Activated T-helper 17 cell treated with anti-CD3 and anti-CD28 coated beads, Interleukin-2, amount 50 U/mL, for 72 hours (primary cell): ENCODE measurements at regions not wholly inside any gene's neighbourhood (a gene's known extent, or its start where the extent isn't known, plus 50 kb on each side); places are given as distances from the start of the nearest gene placed in this dataset.

ENCODE experiments used
- ATAC-seq: fragments of 150-1000 bp; cut with Tn5 transposase; replicated peaks from 2 replicates; pipeline ENCODE4 v1.10.0; 2021; ENCODE audit warnings: mild to moderate bottlenecking, moderate library complexity
- H3K27ac Mint-ChIP-seq: one replicate; pipeline ENCODE4 v1.8.0; 2022; ENCODE audit warnings: mixed read lengths
- H3K27me3 Mint-ChIP-seq: one replicate; pipeline ENCODE4 v1.8.0; 2022; ENCODE audit warnings: mixed read lengths
- H3K36me3 Mint-ChIP-seq: one replicate; pipeline ENCODE4 v1.8.0; 2022; ENCODE audit warnings: low read depth, mild to moderate bottlenecking, mixed read lengths
- H3K4me1 Mint-ChIP-seq: one replicate; pipeline ENCODE4 v1.8.0; 2022; ENCODE audit warnings: mixed read lengths
- H3K4me3 Mint-ChIP-seq: one replicate; pipeline ENCODE4 v1.8.0; 2022; ENCODE audit warnings: mild to moderate bottlenecking, mixed read lengths
- H3K9me3 Mint-ChIP-seq: one replicate; pipeline ENCODE4 v1.8.0; 2022; ENCODE audit warnings: mixed read lengths

DNA sequence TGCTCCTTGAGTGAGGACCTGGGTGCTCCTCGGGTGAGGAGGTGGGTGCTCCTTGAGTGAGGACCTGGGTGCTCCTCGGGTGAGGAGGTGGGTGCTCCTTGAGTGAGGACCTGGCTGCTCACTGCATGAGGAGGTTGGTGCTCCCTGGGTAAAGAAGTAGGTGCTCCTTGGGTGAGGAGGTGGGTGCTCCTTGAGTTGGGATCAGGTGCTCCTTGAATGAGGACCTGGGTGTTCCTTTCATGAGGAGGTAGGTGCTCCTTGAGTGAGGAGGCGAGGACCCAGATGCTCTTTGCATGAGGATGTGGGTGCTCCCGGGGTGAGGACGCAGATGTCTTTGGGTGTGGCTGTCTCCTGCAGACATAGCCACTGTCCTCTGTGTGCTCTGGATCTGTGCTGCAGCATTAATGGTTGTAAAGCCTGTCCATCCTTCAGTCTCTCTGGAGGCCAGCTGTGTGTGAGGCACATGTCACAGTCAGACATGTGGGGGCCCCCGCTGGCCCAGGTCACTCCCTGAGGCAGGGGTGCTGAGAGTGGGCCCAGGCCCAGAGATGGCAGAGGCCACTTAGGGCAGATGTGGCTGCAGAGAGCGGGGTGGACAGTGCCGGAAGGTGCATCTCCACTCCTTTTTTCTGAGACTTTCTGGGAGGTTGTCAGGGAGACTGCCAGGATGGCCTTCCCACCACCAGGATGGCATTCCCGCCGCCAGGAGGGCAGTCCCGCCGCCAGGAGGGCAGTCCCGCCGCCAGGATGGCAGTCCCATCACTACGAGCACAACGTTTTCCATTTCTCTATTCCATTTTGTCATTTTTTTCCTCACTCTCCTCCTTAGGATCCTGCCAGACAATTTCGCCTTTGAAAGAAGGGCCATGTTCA, 101.8 kb downstream of the HMX1 start:
- ATAC-seq, result no peak
- H3K36me3 Mint-ChIP-seq, result no peaks in the 10 kb centered on the region
- H3K27me3 Mint-ChIP-seq, result no peaks in the 10 kb centered on the region
- no peaks in the 10 kb centered on the region for H3K4me1 Mint-ChIP-seq
- H3K4me3 Mint-ChIP-seq, result no peak overlapping the region
- H3K9me3 Mint-ChIP-seq, result no peaks in the 10 kb centered on the region
- H3K27ac Mint-ChIP-seq, result no peak overlapping the region

DNA sequence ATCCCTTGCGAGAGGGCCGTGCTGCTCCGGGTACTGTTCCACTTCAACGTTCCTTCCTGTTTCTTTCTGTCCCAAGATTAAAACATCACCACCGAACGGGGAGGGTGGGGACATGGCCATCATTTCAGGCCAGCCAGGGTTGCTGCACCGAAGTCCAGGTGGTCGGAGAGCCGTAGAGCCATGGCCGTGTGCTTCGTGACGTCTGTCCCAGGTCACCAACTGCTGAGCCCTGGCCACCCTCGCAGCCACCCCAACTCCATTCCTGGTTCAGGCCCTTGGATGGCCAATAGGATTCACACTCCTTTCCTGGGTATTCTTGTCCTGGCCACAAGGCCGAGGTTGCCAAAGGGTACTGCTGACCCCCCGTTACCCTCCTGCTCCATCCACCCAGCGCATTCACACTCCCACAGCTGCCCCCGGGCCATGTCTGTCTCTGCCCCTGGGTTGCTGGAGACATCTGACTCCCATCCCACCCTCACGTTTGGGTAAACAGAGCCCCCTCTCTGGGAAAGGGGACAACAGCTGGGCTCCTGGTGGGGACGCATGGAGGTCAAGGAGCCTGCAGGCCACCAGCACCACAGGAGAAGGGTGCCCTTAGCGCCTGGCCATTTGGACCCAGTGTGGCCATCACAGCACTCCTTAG, 103.2 kb downstream of the HMX1 start:
- no peak overlapping the region for H3K4me3 Mint-ChIP-seq
- no peaks in the 10 kb centered on the region for H3K4me1 Mint-ChIP-seq
- H3K27ac Mint-ChIP-seq, result no peak overlapping the region
- ATAC-seq, result no peak
- no peaks in the 10 kb centered on the region for H3K36me3 Mint-ChIP-seq
- no peaks in the 10 kb centered on the region for H3K27me3 Mint-ChIP-seq
- H3K9me3 Mint-ChIP-seq, result no peaks in the 10 kb centered on the region

DNA sequence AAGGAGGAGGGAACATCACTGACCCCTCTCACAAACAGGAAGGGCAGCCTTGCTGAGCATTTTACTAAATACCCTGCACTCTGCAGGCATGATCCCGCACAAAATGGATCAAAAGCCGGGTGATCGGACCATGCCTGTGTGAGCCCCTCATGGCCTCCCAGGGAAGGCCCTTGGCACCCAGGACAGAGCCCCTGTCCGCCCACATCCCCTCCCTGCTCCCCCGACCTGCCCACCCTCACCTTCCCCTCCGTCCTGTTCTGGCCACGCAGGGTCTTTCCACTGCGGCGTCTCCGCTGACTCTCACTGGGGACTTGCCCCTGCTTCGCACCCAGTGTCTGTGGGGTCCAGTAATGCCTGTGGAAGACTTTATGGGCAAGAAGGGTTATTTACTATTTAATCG, 105.0 kb downstream of the HMX1 start:
- no peak for ATAC-seq
- H3K36me3 Mint-ChIP-seq, result no peaks in the 10 kb centered on the region

DNA sequence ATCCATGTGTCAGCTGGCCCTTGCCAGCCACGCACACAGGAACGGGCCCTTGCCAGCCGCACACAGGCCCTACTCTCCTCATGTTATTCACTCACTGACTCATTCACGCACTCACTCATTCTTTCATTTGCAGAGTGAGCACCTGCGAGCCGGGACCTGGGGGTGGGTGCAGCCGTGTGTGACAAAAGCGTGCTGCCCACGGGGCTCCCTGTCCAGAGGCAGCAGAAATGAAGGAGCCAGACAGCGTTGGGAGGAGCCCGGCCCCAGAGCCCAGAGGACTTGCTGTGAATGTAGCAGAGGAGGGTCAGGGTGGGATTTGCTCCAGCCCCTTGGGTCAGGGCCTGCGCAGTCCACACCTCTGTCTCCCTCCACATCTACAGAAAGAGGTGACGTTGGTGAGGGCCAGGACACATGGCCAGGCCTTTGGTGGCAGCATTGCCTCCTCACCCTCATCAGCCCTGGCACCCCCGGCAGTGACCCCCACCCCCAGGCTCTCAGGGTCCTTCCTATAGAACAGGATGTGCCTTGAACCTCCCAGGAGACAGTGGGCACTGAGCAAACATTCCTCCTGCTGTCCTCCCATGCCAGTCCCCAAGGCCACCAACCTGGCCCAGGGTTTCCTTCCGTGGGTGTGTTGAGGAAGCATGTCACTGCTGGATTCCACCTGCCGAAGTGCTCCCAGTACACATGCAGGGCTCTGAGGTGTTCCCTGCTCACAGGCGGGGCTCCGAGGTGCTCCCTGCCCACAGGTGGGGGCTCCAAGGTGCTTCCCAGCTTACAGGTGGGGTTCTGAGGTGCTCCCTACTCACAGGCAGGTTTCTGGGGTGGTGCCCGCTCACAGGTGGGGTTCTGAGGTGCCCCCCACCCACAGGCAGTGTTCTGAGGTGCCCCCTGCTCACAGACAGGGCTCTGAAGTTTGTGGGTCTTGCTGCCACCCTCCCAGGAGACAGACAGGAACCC, 105.7 kb downstream of the HMX1 start:
- Mint-ChIP-seq H3K9me3 (no peaks in the 10 kb centered on the region), H3K4me1 (no peaks in the 10 kb centered on the region), H3K27ac (no peak overlapping the region), H3K27me3 (no peaks in the 10 kb centered on the region), H3K36me3 (no peaks in the 10 kb centered on the region), H3K4me3 (no peak overlapping the region)
- ATAC-seq, result no peak

More for the DNA sequence above, 105.0 kb downstream of the HMX1 start:
- H3K4me3 Mint-ChIP-seq, result no peak overlapping the region
- H3K9me3 Mint-ChIP-seq, result no peaks in the 10 kb centered on the region
- H3K4me1 Mint-ChIP-seq, result no peaks in the 10 kb centered on the region
- H3K27ac Mint-ChIP-seq, result no peak overlapping the region
- no peaks in the 10 kb centered on the region for H3K27me3 Mint-ChIP-seq

DNA sequence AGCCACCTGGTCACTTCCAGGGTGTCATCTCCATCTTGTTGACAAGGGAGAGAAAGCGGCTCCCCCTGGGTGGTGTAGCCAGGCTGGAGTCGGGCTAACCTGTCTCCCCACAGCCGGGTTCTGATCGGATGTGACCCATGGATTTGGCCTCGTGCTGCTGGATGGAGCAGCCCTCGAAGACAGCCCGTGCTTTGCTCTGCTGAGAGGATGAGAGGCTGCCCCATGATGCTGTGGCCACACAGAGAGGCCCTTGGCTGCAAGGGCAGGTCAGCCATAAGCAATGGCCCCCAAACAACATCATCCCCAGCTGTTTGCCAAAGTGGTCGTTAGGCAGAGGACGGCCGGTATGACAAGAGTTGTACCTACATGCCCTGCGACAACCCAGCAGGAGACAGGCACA, 106.6 kb downstream of the HMX1 start:
- Mint-ChIP-seq H3K4me3 (no peak overlapping the region), H3K4me1 (no peaks in the 10 kb centered on the region), H3K27me3 (peaks cover under 1% of the 10 kb centered on the region), H3K9me3 (no peaks in the 10 kb centered on the region), H3K36me3 (no peaks in the 10 kb centered on the region), H3K27ac (no peak overlapping the region)
- ATAC-seq, result no peak

DNA sequence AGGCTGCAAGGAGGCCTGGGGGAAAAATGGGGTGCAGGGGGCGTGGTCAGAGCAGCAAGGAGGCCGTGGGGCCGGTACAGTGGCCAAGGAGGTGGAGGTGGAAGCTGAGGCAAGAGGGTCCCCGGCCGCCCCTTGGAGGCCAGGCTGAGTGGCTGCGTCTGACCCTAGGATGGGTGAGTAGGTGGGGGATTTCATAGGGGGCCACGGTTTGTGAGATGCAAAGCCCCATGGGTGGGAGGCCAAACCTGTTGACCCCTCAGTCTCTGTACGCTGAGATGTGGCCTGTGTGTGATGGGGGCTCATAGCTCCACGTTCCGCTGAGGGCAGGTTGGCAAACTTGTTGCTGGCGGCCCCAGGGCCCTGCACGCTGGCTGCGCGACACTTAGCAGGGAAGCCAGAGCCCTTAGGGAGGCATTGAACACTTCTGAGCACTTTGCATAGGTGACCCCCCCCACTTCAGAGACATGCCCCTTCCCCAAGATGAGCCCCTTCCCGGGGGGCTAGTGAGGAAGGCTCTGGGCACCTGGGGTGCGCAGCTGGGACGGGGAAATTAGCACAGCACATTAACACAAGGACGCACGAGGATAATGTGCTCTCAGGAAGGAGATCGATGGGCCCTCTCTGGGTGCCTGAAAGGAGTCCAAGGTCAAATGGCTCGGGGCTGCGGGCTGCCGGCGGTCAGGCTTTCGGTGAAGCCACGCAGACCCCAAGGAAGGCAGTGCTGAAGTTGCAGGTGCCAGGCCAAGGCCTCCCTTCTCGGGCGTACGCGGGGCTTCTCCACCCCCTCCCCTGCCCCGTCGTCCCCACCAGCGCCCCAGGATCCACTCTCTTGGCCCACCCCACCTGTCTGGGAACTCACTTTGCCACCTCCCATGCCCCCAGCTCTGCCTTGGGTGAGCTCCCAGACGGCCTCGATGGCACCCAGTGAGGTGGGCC, 107.4 kb downstream of the HMX1 start:
- Mint-ChIP-seq H3K27ac (no peak overlapping the region), H3K4me3 (no peak overlapping the region), H3K27me3 (peaks cover 3% of the 10 kb centered on the region), H3K36me3 (no peaks in the 10 kb centered on the region), H3K9me3 (no peaks in the 10 kb centered on the region), H3K4me1 (no peaks in the 10 kb centered on the region)
- ATAC-seq, result no peak

DNA sequence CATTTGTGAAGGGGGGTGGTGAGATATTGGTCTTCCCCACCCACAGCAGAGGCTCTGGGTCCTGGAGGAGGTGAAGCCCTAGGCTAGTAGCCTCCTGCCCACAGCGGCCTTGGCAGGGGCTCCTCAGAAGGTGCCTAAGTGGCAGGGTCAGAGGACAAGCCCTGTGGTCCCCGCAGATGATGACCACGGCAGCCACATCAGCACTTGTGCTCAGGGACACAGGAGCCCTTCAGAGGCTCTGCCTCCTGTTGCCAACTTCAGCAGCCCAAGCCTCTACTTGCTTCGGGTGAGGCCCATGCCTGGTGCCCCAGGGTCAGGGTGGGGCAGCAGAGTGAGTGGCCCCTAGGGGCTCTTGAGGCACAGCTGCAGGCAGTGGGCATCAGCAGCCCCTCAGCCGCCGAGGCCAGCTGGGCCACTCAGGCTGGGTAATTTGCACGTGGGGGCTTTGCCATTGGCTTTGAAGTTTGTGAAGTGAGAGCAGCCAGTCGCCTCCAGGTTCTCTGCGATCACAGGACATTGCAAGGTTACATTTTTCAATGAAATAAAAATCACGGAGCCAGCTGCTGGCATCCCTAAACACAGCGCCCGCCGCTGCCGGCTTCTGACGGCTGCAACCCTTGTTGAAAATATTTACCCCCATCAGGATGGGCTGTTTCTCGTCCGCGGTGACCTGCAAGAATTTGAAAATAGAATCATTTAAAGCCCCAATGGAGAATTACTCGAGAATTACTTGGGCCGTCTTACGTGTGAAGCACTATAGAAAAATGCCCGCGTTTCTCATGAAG, 108.5 kb downstream of the HMX1 start:
- Mint-ChIP-seq H3K4me3 (no peak overlapping the region), H3K27ac (no peak overlapping the region), H3K27me3 (peaks cover 3% of the 10 kb centered on the region), H3K4me1 (no peaks in the 10 kb centered on the region), H3K9me3 (no peaks in the 10 kb centered on the region), H3K36me3 (no peaks in the 10 kb centered on the region)
- ATAC-seq, result peak; percentile 7

DNA sequence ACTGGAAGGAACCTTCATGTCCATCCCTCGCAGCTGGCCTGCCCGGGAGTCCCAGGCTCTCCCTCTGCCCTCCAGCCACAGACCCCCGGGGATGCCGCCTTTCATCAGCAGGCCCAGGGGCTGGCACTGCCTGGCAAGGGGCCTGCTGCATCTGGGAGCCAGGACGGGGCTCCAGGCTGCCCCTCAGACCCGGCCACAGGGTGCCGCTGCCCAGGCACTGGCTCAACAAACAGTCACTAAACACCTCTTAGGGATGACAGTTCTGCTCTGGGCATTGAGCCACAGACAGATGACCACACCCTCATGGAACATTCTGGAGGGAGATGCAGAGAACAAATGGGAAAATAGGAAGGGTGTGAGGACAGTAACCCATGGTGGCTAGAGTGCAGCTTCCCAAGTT, 109.3 kb downstream of the HMX1 start:
- Mint-ChIP-seq H3K36me3 (no peaks in the 10 kb centered on the region), H3K27ac (no peak overlapping the region), H3K9me3 (no peaks in the 10 kb centered on the region), H3K4me1 (no peaks in the 10 kb centered on the region), H3K4me3 (no peak overlapping the region), H3K27me3 (peaks cover 3% of the 10 kb centered on the region)
- ATAC-seq, result no peak

DNA sequence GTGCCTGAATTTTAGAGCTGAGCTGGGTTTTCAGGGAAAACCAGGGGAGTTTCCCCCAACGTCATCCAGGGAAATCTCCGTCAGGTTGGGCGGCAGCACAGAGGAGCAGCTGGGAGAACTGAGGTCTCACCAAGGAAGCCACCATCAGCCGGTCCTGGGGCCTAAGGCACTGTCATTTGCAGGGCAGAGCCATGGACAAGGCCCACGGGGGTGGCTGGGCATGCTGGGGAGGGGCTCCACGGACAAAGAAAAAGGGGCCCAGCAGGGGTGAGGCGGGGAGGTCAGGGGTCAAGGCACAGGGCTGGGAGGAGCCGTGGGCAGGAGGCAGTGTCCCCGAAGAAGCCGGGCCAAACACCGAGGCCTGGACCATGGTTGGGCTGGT, 109.8 kb downstream of the HMX1 start:
- H3K9me3 Mint-ChIP-seq, result no peaks in the 10 kb centered on the region
- peaks cover 3% of the 10 kb centered on the region for H3K27me3 Mint-ChIP-seq
- no peak for ATAC-seq

DNA sequence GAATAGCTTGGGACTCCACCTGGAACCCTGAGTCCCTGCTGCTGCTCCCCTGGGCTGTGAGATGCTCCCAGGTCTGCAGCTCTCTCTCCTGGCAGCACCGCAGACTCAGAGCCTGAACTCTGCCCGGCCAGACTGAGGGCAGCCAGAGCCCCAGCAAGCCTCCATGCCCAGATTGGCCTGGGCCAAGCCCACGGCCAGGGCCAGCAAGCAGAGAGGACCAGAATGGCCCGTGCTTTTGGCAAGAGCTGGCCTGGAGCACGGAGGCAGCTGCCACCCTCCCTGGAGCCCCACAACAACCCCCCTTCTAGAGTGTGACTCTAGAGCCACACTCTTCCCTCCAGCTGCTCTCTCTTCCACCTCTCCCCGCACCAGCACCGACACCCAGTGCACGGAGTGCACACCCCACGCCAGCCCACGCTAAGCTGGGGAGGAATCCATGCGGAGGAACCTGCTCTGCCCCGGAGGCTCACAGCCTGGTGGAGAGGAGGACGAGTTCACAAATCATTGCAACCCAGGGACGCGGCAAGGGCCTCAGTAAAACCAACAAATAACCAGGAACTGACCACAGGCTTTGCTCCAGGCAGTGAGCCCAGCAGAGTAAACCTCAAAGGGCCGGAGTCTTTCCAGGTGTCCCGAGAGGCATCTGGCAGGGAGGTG, 110.3 kb downstream of the HMX1 start:
- Mint-ChIP-seq H3K4me1 (no peaks in the 10 kb centered on the region), H3K36me3 (no peaks in the 10 kb centered on the region)

More for the DNA sequence above, 109.8 kb downstream of the HMX1 start:
- H3K4me3 Mint-ChIP-seq, result no peak overlapping the region
- H3K4me1 Mint-ChIP-seq, result no peaks in the 10 kb centered on the region
- H3K36me3 Mint-ChIP-seq, result no peaks in the 10 kb centered on the region
- no peak overlapping the region for H3K27ac Mint-ChIP-seq

DNA sequence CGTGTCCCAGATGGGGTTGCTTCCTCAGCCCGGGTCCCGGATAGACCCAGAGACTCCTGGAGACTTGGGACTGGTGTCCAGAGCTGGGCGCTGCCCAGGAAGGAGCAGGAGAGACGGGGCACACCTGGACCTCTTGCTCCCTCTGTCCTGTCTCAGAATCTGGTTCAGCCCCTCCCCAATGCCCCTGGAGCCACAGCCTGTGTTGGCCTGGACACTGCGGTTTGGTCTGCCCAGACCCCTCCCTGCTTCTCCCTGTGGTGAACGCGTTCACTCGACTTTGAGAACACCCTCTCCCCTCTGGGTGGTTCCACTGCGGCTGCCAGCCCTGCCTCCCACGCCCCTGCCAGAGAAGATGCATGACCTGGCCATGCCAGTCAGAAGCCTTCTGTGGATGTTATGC, 111.1 kb downstream of the HMX1 start:
- peak; percentile 20 for ATAC-seq
- no peak overlapping the region for H3K4me3 Mint-ChIP-seq
- no peaks in the 10 kb centered on the region for H3K36me3 Mint-ChIP-seq
- H3K4me1 Mint-ChIP-seq, result no peaks in the 10 kb centered on the region
- no peak overlapping the region for H3K27ac Mint-ChIP-seq
- H3K27me3 Mint-ChIP-seq, result peaks cover 3% of the 10 kb centered on the region
- H3K9me3 Mint-ChIP-seq, result no peaks in the 10 kb centered on the region

More for the DNA sequence above, 110.3 kb downstream of the HMX1 start:
- no peak for ATAC-seq
- no peak overlapping the region for H3K4me3 Mint-ChIP-seq
- no peak overlapping the region for H3K27ac Mint-ChIP-seq
- H3K9me3 Mint-ChIP-seq, result no peaks in the 10 kb centered on the region
- peaks cover 3% of the 10 kb centered on the region for H3K27me3 Mint-ChIP-seq

DNA sequence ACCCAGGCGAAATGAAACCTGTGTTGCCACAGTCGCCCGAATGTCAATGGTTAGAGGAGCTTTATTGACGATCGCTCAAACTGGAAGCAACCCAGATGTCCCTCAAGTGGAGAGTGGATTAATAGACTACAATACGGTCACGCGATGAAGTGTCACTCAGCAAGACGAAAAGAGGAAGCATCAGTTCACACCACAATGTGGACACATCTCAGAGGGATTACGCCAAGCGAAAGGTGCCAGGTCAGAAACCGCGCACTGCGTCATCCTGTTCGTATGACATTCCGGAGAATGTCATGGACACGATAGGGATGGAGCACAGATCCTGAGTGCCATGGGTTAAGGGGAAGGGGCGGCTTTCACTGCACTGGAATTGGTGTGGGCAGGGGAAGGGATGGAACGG, 111.7 kb downstream of the HMX1 start:
- H3K36me3 Mint-ChIP-seq, result no peaks in the 10 kb centered on the region
- ATAC-seq, result no peak
- H3K4me1 Mint-ChIP-seq, result no peaks in the 10 kb centered on the region
- H3K4me3 Mint-ChIP-seq, result no peak overlapping the region
- no peak overlapping the region for H3K27ac Mint-ChIP-seq
- H3K27me3 Mint-ChIP-seq, result peaks cover 3% of the 10 kb centered on the region
- no peaks in the 10 kb centered on the region for H3K9me3 Mint-ChIP-seq

DNA sequence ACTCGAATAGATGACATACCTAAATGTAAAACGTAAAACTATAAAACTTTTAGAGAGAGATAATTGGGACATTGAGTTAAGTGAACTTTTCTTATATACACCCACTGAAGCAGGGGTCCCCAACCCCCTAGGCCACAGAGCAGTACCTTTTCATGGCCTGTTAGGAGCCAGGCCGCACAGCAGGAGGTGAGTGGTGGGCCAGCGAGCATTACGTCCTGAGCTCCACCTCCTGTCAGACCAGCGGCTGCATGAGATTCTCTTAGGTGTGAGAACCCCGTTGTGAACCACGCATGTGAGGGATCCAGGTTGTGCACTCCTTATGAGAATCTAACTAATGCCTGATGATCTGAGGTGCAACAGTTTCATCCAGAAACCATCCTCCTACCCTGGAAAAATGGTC, 114.8 kb downstream of the HMX1 start:
- ATAC-seq, result no peak
- Mint-ChIP-seq H3K9me3 (no peaks in the 10 kb centered on the region), H3K4me1 (no peaks in the 10 kb centered on the region), H3K27me3 (peaks cover 3% of the 10 kb centered on the region), H3K36me3 (no peaks in the 10 kb centered on the region), H3K4me3 (no peak overlapping the region), H3K27ac (no peak overlapping the region)
